ENCODE measurements at regions not wholly inside any gene's neighbourhood (a gene's known extent, or its start where the extent isn't known, plus 50 kb on each side); places are given as distances from the start of the nearest gene placed in this dataset.

GRCh38 chr12:105699209-105699608 lies 368.7 kb downstream of the C12orf75 start:
- TF ChIP-seq GATA2 (IDR thresholded peaks at IDR 0.05; ENCODE audit: low read depth, low read length) (no peak), GATA3 (IDR thresholded peaks at IDR 0.05; ENCODE audit: low read depth, low read length) (no peak)

GRCh38 chr12:105704787-105705186 lies 374.3 kb downstream of the C12orf75 start:
- TF ChIP-seq GATA3 (IDR thresholded peaks at IDR 0.05; ENCODE audit: low read depth, low read length) (no peak), GATA2 (IDR thresholded peaks at IDR 0.05; ENCODE audit: low read depth, low read length) (no peak)

GRCh38 chr12:105705235-105705634 lies 374.7 kb downstream of the C12orf75 start:
- no peak for TF ChIP-seq GATA2 (IDR thresholded peaks at IDR 0.05; ENCODE audit: low read depth, low read length)

- TF ChIP-seq GATA2 (IDR thresholded peaks at IDR 0.05; ENCODE audit: low read depth, low read length) (no peak), GATA3 (IDR thresholded peaks at IDR 0.05; ENCODE audit: low read depth, low read length) (no peak)
Observed at GRCh38 chr12:105705765-105706164, 375.3 kb downstream of the C12orf75 start.

- no peak for TF ChIP-seq GATA3 (IDR thresholded peaks at IDR 0.05; ENCODE audit: low read depth, low read length)
- TF ChIP-seq GATA2 (IDR thresholded peaks at IDR 0.05; ENCODE audit: low read depth, low read length) = no peak
Observed at GRCh38 chr12:105706321-105706972, 376.0 kb downstream of the C12orf75 start.

- TF ChIP-seq GATA2 (IDR thresholded peaks at IDR 0.05; ENCODE audit: low read depth, low read length) (no peak), GATA3 (IDR thresholded peaks at IDR 0.05; ENCODE audit: low read depth, low read length) (no peak)
Observed at GRCh38 chr12:105706973-105707334, 376.5 kb downstream of the C12orf75 start.

- TF ChIP-seq GATA2 (IDR thresholded peaks at IDR 0.05; ENCODE audit: low read depth, low read length) = no peak
- TF ChIP-seq GATA3 (IDR thresholded peaks at IDR 0.05; ENCODE audit: low read depth, low read length) = no peak
Observed at GRCh38 chr12:105713606-105714305, 383.3 kb downstream of the C12orf75 start.

- TF ChIP-seq GATA3 (IDR thresholded peaks at IDR 0.05; ENCODE audit: low read depth, low read length) (no peak), GATA2 (IDR thresholded peaks at IDR 0.05; ENCODE audit: low read depth, low read length) (no peak)
Observed at GRCh38 chr12:105716621-105717020, 386.1 kb downstream of the C12orf75 start.

GRCh38 chr12:105721051-105721825 lies 390.7 kb downstream of the C12orf75 start:
- no peak for TF ChIP-seq GATA3 (IDR thresholded peaks at IDR 0.05; ENCODE audit: low read depth, low read length)

GRCh38 chr12:105721891-105722290 lies 391.4 kb downstream of the C12orf75 start:
- TF ChIP-seq GATA3 (IDR thresholded peaks at IDR 0.05; ENCODE audit: low read depth, low read length) (no peak), GATA2 (IDR thresholded peaks at IDR 0.05; ENCODE audit: low read depth, low read length) (no peak)

GRCh38 chr12:105723066-105723465 lies 392.6 kb downstream of the C12orf75 start:
- TF ChIP-seq GATA3 (IDR thresholded peaks at IDR 0.05; ENCODE audit: low read depth, low read length) (no peak), GATA2 (IDR thresholded peaks at IDR 0.05; ENCODE audit: low read depth, low read length) (no peak)

- TF ChIP-seq GATA2 (IDR thresholded peaks at IDR 0.05; ENCODE audit: low read depth, low read length) = no peak
- TF ChIP-seq GATA3 (IDR thresholded peaks at IDR 0.05; ENCODE audit: low read depth, low read length) = no peak
Observed at GRCh38 chr12:105723494-105723893, 393.0 kb downstream of the C12orf75 start.

GRCh38 chr12:105724641-105725040 lies 394.1 kb downstream of the C12orf75 start:
- TF ChIP-seq GATA2 (IDR thresholded peaks at IDR 0.05; ENCODE audit: low read depth, low read length) (no peak), GATA3 (IDR thresholded peaks at IDR 0.05; ENCODE audit: low read depth, low read length) (no peak)

GRCh38 chr12:105725054-105725453 lies 394.6 kb downstream of the C12orf75 start:
- TF ChIP-seq GATA2 (IDR thresholded peaks at IDR 0.05; ENCODE audit: low read depth, low read length) = no peak
- no peak for TF ChIP-seq GATA3 (IDR thresholded peaks at IDR 0.05; ENCODE audit: low read depth, low read length)

Measured in SH-SY5Y (cell line).